GM12878 (cell line): ENCODE measurements at regions not wholly inside any gene's neighbourhood (a gene's known extent, or its start where the extent isn't known, plus 50 kb on each side); places are given as distances from the start of the nearest gene placed in this dataset.

Source experiments
- ATAC-seq: fragments of 200-7000 bp; cut with Tn5 transposase; 3 replicates; pipeline ENCODE4 v1.9.1; 2020; ENCODE audit warnings: mild to moderate bottlenecking, moderate library complexity
- BruUV-seq: library from RNA; stranded (reverse); fragments of 400-500 nt; replicated peaks from 2 replicates; lab custom pipeline; 2021; lab: Mats Ljungman, UMichigan
- CTCF ChIA-PET: fragments of 300-600 bp; sonication (Branson Sonifier 250); formaldehyde crosslinking; extraction: SDS; loops from one replicate; lab custom pipeline; 2021; ENCODE audit warnings: inconsistent platforms; lab: Yijun Ruan, JAX
- POLR2A ChIA-PET: fragments of 350-600 bp; formaldehyde crosslinking; extraction: SDS; loops from one replicate; lab custom pipeline; 2021; ENCODE audit warnings: inconsistent platforms; lab: Charles Lee
- RAD21 ChIA-PET: fragments of 300-600 bp; sonication (Branson Sonifier 250); formaldehyde crosslinking; loops from one replicate; lab custom pipeline; 2023; ENCODE audit warnings: antibody characterized with exemption; ENCODE audit not compliant: unreplicated experiment; lab: Charles Lee
- SMC1A ChIA-PET: fragments of 300-600 bp; sonication (Branson Sonifier 250); formaldehyde crosslinking; loops from one replicate; lab custom pipeline; 2023; ENCODE audit not compliant: unreplicated experiment, uncharacterized antibody; lab: Charles Lee
- DNase-seq: peaks from one replicate; pipeline ENCODE4 v3.0.0-alpha.2; 2011; ENCODE audit warnings: low read depth, low spot score
- FAIRE-seq: peaks from 3 replicates; lab custom pipeline; 2011; peaks lifted over from hg19 to GRCh38; lab: Jason Lieb, UNC
- H2AFZ ChIP-seq: 2 replicates; pipeline ENCODE4 v1.6.0; 2011; ENCODE audit warnings: low read depth, low read length, control low read depth; ENCODE audit not compliant: control insufficient read depth
- H3K27ac ChIP-seq: 2 replicates; pipeline ENCODE4 v1.5.1; 2011; ENCODE audit warnings: control low read depth; ENCODE audit not compliant: control insufficient read depth, insufficient read depth
- H3K27me3 ChIP-seq, 2 experiments: replicated peaks in 1 of 2; 2 replicates each; pipeline versions ENCODE4 v1.6.0 to v1.6.1; 2011; ENCODE audit warnings: low read length in 1 of 2; ENCODE audit not compliant: control insufficient read depth in 2 of 2, insufficient read depth in 2 of 2
- H3K36me3 ChIP-seq, 2 experiments: 2 replicates each; pipeline ENCODE4 v1.5.1; 2011; ENCODE audit warnings: low read length in 1 of 2; ENCODE audit not compliant: control insufficient read depth in 2 of 2, insufficient read depth in 2 of 2
- H3K4me1 ChIP-seq: 2 replicates; pipeline ENCODE4 v1.6.1; 2011; ENCODE audit warnings: mild to moderate bottlenecking, low read length, moderate library complexity, mixed read lengths; ENCODE audit not compliant: control insufficient read depth, insufficient read depth
- H3K4me2 ChIP-seq: 2 replicates; pipeline ENCODE4 v1.6.0; 2011; ENCODE audit warnings: control low read depth; ENCODE audit not compliant: control insufficient read depth, insufficient read depth
- H3K4me3 ChIP-seq: fragments of 200-600 bp; sonication (generic); 2 replicates; pipeline ENCODE4 v1.5.1; 2016
- H3K79me2 ChIP-seq: 2 replicates; pipeline ENCODE4 v1.6.0; 2011; ENCODE audit warnings: low read length; ENCODE audit not compliant: control insufficient read depth, insufficient read depth
- H3K9ac ChIP-seq: 2 replicates; pipeline ENCODE4 v1.8.0; 2011; ENCODE audit warnings: low read length, control low read depth, mixed read lengths; ENCODE audit not compliant: control insufficient read depth, insufficient read depth
- H3K9me3 ChIP-seq: replicated peaks from 3 replicates; pipeline ENCODE4 v1.5.1; 2011; ENCODE audit warnings: mild to moderate bottlenecking, low read length; ENCODE audit not compliant: control insufficient read depth, insufficient read depth
- H4K20me1 ChIP-seq: 2 replicates; pipeline ENCODE4 v1.6.0; 2011; ENCODE audit not compliant: control insufficient read depth, insufficient read depth
- BCLAF1 ChIP-seq: fragments of 450-650 bp; IDR thresholded peaks from 2 replicates; pipeline ENCODE4 v1.6.1; 2017; ENCODE audit warnings: antibody characterized with exemption, mild to moderate bottlenecking, moderate library complexity
- CEBPZ ChIP-seq: fragments of 150-350 bp; IDR thresholded peaks from 2 replicates; pipeline ENCODE4 v1.6.1; 2016; ENCODE audit warnings: low read depth, low read length
- CUX1 ChIP-seq: IDR thresholded peaks from 2 replicates; pipeline ENCODE4 v1.6.1; 2012; ENCODE audit warnings: improper control_type of control experiment, low read depth, low read length; ENCODE audit not compliant: insufficient replicate concordance
- ESRRA ChIP-seq: IDR thresholded peaks from 2 replicates; pipeline ENCODE4 v1.6.1; 2012; ENCODE audit warnings: mild to moderate bottlenecking, low read length, improper control_type of control experiment
- GABPA ChIP-seq: IDR thresholded peaks from 2 replicates; pipeline ENCODE4 v1.6.1; 2014; ENCODE audit warnings: antibody characterized with exemption, low read depth, mild to moderate bottlenecking, inconsistent platforms
- IKZF1 ChIP-seq: fragments of 450-650 bp; conservative IDR thresholded peaks from 2 replicates; pipeline ENCODE4 v1.6.1; 2017; ENCODE audit warnings: antibody characterized with exemption, mild to moderate bottlenecking
- JUND ChIP-seq: IDR thresholded peaks from 2 replicates; pipeline ENCODE4 v1.6.1; 2012; ENCODE audit warnings: low read depth, mild to moderate bottlenecking, low read length, improper control_type of control experiment, moderate library complexity
- LARP7 ChIP-seq: fragments of 450-650 bp; IDR thresholded peaks from 2 replicates; pipeline ENCODE4 v1.6.1; 2017; ENCODE audit warnings: mild to moderate bottlenecking
- MXI1 ChIP-seq: fragments of 150-350 bp; IDR thresholded peaks from 2 replicates; pipeline ENCODE4 v1.6.1; 2011; ENCODE audit warnings: low read depth, mild to moderate bottlenecking, inconsistent platforms, low read length, improper control_type of control experiment
- PAX8 ChIP-seq: fragments of 450-650 bp; IDR thresholded peaks from 2 replicates; pipeline ENCODE4 v1.6.1; 2017; ENCODE audit warnings: mild to moderate bottlenecking, moderate library complexity
- RB1 ChIP-seq: fragments of 450-650 bp; formaldehyde crosslinking; IDR thresholded peaks from 2 replicates; pipeline ENCODE4 v1.6.1; 2017; ENCODE audit warnings: mild to moderate bottlenecking, borderline replicate concordance
- TAF1 ChIP-seq: IDR thresholded peaks from 2 replicates; pipeline ENCODE4 v1.6.1; 2011; ENCODE audit warnings: mild to moderate bottlenecking, low read depth, low read length, borderline replicate concordance
- WGBS: methylation state at CpG from one replicate; pipeline ENCODE4 v1.1.6; 2016; ENCODE audit warnings: low lambda C conversion rate; ENCODE audit not compliant: insufficient replicate concordance, insufficient coverage; ENCODE audit errors: missing lambda C conversion rate; 5-methylcytosine and 5-hydroxymethylcytosine counted together
- in situ Hi-C: fragments of 300-500 bp; cut with MboI; formaldehyde crosslinking; loops from 9 replicates; pipeline ENCODE4 v1.14.3; 2018; ENCODE audit warnings: mixed read lengths
- intact Hi-C: fragments of 100-400 bp; cut with micrococcal nuclease; formaldehyde crosslinking; loops from one replicate; pipeline ENCODE4 v1.14.2; 2022; ENCODE audit not compliant: unreplicated experiment

- POLR2A ChIA-PET: no interaction called here
- RAD21 ChIA-PET: no interaction called here
- SMC1A ChIA-PET: interaction anchor here (0.9 kb wide), 1 partner anchor 8 kb away, joined by 4 read pairs; no protein-coding TSS in a partner anchor
- H3K79me2 ChIP-seq: no peaks in the 10 kb centered on the region
- H3K9me3 ChIP-seq: no peaks in the 10 kb centered on the region; the same call in 2 of the 3 replicates
- H3K4me1 ChIP-seq: no peaks in the 10 kb centered on the region
- CTCF ChIA-PET: no interaction called here
- no peak overlapping the region for H3K27ac ChIP-seq
- no TSS peak for BruUV-seq
- in situ Hi-C loops (loop anchor here (25.0 kb wide), 1 partner anchor 236 kb away; no protein-coding TSS in a partner anchor), intact Hi-C loops (no loop called here)
- H3K36me3 ChIP-seq: no peaks in the 10 kb centered on the region
- no peaks in the 10 kb centered on the region for H4K20me1 ChIP-seq
- no peak overlapping the region for H3K4me3 ChIP-seq
- H3K4me2 ChIP-seq: no peak overlapping the region
- DNase-seq: no peak
- no peaks in the 10 kb centered on the region for H3K27me3 ChIP-seq
- no peak for ATAC-seq
- FAIRE-seq: no peak
- no peak overlapping the region for H2AFZ ChIP-seq
- TF ChIP-seq TAF1: no peak
- no peak for TF ChIP-seq JUND
- TF ChIP-seq IKZF1: no peak
- TF ChIP-seq GABPA: no peak
- TF ChIP-seq LARP7: no peak
- no peak for TF ChIP-seq ESRRA
- TF ChIP-seq CEBPZ: no peak
- no peak for TF ChIP-seq PAX8
- no peak for TF ChIP-seq CUX1
- no peak for TF ChIP-seq MXI1
- no peak for TF ChIP-seq RB1
- TF ChIP-seq BCLAF1: no peak
- H3K9ac ChIP-seq: no peak overlapping the region
- WGBS: 25% methylated on average over 1 of the region's 1 CpG
These were observed 430.5 kb upstream of the XYLT1 start for GRCh38 chr16:17901309-17901708.
